ENCODE measurements at regions not wholly inside any gene's neighbourhood (a gene's known extent, or its start where the extent isn't known, plus 50 kb on each side); places are given as distances from the start of the nearest gene placed in this dataset.

DNA sequence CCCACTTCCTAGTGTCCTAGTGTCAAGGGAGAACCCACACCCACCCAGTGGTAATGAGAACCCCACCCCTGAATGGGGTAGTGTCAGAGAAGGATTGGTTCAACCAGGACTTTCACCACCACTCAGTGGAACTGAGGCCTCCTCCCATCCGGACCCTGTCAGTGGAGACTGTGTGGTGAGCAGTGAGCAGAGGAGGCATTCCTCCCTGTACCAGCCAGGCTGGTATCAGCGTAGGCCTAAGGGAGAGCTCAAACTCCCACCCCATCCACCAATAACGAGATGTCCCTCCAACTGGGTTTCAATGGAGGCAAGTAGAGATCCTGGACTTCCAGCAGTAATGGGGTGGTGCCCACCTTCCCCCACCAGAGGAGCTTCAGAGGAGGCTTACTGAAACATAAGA, 1171.4 kb downstream of the TBC1D22A start:
- no peak for TF ChIP-seq EZH2phosphoT487 (IDR thresholded peaks at IDR 0.05; ENCODE audit: insufficient read depth, low read depth)
- no peak for TF ChIP-seq EZH2 (IDR thresholded peaks at IDR 0.05; ENCODE audit: insufficient read depth, poor library complexity, severe bottlenecking)
